ENCODE measurements at regions not wholly inside any gene's neighbourhood (a gene's known extent, or its start where the extent isn't known, plus 50 kb on each side); places are given as distances from the start of the nearest gene placed in this dataset.

- DNase-seq, result no peak
Measured at GRCh38 chr15:95860406-95860805, 470.1 kb upstream of the NR2F2 start.

GRCh38 chr15:95864467-95864886 lies 466.0 kb upstream of the NR2F2 start:
- peak; percentile 55 for DNase-seq

- DNase-seq, result no peak
Measured at GRCh38 chr15:95865330-95865739, 465.2 kb upstream of the NR2F2 start.

- DNase-seq, result no peak
Measured at GRCh38 chr15:95866711-95867440, 463.6 kb upstream of the NR2F2 start.

- no peak for DNase-seq
Measured at GRCh38 chr15:95868450-95868849, 462.1 kb upstream of the NR2F2 start.

GRCh38 chr15:95868970-95869369 lies 461.5 kb upstream of the NR2F2 start:
- no peak for DNase-seq

- no peak for DNase-seq
Measured at GRCh38 chr15:95869920-95870319, 460.6 kb upstream of the NR2F2 start.

- no peak for DNase-seq
Measured at GRCh38 chr15:95872366-95872771, 458.1 kb upstream of the NR2F2 start.

GRCh38 chr15:95874637-95875036 lies 455.9 kb upstream of the NR2F2 start:
- DNase-seq, result no peak

GRCh38 chr15:95875121-95875643 lies 455.3 kb upstream of the NR2F2 start:
- DNase-seq, result peak; percentile 13

- DNase-seq, result no peak
Measured at GRCh38 chr15:95880031-95880570, 450.4 kb upstream of the NR2F2 start.

GRCh38 chr15:95880630-95881029 lies 449.9 kb upstream of the NR2F2 start:
- no peak for DNase-seq

GRCh38 chr15:95883064-95883463 lies 447.4 kb upstream of the NR2F2 start:
- no peak for DNase-seq

- no peak for DNase-seq
Measured at GRCh38 chr15:95884276-95884675, 446.2 kb upstream of the NR2F2 start.

- no peak for DNase-seq
Measured at GRCh38 chr15:95887666-95888390, 442.7 kb upstream of the NR2F2 start.

- no peak for DNase-seq
Measured at GRCh38 chr15:95888762-95889161, 441.7 kb upstream of the NR2F2 start.

- DNase-seq, result no peak
Measured at GRCh38 chr15:95894407-95894956, 436.0 kb upstream of the NR2F2 start.

GRCh38 chr15:95895508-95895907 lies 435.0 kb upstream of the NR2F2 start:
- no peak for DNase-seq

GRCh38 chr15:95897651-95898050 lies 432.8 kb upstream of the NR2F2 start:
- DNase-seq, result no peak

GRCh38 chr15:95898761-95899160 lies 431.7 kb upstream of the NR2F2 start:
- DNase-seq, result no peak

GRCh38 chr15:95901271-95901670 lies 429.2 kb upstream of the NR2F2 start:
- no peak for DNase-seq

GRCh38 chr15:95902606-95903005 lies 427.9 kb upstream of the NR2F2 start:
- no peak for DNase-seq

GRCh38 chr15:95903352-95903751 lies 427.1 kb upstream of the NR2F2 start:
- no peak for DNase-seq

Measured in NCI-H774 (cell line).